HG03095 (cell line): ENCODE measurements at regions not wholly inside any gene's neighbourhood (a gene's known extent, or its start where the extent isn't known, plus 50 kb on each side); places are given as distances from the start of the nearest gene placed in this dataset.
A peak's percentile ranks its signal among the peaks of the same experiment; 100 is the strongest.
"Not testable (repeated sequence)": the region's sequence is repeated elsewhere in the genome, so short reads cannot be mapped to it uniquely, and the experiment has no call there.

Source experiments
- ATAC-seq: cut with Tn5 transposase; IDR thresholded peaks from one replicate; pipeline ENCODE4 v1.9.1; 2021; ENCODE audit warnings: moderate library complexity; ENCODE audit not compliant: unreplicated experiment

DNA sequence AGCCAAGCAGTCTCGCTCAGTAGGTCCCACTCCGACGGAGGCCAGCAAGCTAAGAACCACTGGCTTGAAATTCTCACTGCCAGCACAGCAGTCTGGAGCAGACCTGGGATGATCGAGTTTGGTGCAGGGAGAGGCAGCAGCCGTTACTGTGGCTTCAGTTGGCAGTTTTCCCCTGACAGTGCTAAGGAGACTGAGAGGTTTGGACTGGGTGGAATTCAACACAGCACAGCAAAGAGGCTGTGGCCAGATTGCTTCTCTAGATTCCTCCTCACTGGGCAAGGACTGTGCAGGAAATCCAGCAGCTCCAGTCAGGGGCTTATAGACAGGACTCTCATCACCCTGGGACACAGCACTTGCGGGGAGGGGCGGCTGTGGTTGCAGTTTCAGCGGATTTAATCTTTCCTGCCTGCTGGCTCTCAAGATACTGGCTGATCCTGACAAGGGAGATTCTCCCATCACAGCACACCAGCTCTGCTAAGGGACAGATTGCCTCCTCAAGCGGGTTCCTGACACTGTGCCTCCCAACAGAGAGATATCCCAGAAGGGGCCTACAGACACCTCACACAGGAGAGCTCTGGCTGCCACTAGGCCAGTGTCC lies 122.1 kb downstream of the YIPF5 start:
- no peak for ATAC-seq

DNA sequence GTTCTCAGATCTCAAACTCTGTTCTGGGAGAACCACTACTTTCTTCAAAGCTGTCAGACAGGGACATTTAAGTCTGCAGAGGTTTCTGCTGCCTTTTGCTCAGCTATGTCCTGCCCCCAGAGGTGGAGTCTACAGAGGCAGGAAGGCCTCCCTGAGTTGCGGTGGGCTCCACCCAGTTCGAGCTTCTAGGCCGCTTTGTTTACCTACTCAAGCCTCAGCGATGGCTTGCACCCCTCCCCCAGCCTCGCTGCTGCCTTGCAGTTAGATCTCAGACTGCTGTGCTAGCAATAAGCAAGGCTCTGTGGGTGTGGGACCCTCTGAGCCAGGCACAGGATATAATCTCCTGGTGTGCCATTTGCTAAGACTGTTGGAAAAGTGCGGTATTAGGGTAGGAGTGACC lies 115.1 kb downstream of the YIPF5 start:
- not testable (repeated sequence) for ATAC-seq

DNA sequence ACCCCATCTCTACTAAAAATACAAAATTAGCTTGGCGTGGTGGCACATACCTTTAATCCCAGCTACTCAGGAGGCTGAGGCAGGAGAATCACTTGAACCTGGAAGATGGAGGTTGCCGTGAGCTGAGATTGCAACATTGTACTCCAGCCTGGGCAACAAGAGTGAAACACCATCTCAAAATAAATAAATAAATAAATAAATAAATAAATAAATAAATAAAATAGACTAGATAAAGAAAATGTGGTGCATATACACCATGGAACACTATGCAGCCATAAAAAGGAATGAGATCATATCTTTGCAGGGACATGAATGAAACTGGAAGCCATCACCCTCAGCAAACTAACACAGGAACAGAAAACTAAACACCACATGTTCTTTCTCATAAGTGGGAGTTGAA lies 110.4 kb downstream of the YIPF5 start:
- ATAC-seq: not testable (repeated sequence)

DNA sequence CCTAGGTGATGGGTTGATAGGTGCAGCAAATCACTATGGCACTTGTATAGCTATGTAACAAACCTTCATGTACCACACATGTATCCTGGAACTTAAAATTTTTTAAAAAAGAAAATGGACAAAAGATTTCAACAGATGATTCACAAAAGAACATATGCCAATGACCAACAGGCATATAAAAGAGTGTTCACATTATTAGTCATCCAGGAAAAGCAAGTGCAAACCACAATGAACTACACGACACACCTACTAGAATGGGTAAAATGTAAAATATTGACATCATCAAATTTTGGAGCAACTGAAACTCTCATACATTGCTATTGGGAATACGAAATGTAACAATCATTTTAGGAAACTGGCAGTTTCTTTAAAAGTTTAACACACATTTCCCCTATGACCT lies 109.9 kb downstream of the YIPF5 start:
- ATAC-seq: no peak

DNA sequence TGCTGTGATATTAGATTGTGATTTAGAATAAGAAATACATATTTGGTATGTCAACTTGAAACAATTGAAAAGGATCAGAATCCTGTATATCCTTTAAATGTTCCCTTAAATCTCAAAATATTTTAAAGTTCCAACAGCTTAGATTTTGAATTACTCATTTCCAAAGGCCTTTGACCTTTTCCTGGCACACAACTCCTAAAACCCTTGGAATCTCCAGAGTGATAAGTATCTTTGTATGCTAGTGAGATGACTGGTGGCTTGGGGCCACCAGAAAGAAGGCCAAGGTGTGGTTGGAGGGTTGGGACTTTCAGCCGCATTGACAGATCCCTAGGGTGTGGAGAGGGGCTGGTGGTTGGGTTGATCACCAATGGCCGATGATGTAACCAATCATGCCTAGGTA lies 104.7 kb downstream of the YIPF5 start:
- no peak for ATAC-seq

DNA sequence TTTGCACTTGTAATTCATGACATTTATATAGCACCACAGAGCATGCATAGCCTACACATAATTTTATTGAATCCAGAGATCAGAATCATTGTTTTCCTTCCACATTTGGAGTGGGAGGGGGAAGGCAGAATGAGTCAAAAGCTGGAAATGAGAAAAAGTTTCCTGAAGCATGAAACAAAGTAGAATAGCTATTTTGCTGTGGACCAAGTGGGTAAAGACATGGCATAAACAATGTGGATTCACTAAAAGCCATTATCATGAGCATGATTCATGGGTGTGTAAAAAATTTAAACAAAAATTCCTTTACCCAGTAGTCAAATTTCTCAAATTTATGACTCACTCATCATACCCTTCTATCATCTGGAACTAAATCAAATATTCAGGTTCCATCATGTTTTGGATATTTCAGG lies 97.9 kb downstream of the YIPF5 start:
- ATAC-seq: no peak

DNA sequence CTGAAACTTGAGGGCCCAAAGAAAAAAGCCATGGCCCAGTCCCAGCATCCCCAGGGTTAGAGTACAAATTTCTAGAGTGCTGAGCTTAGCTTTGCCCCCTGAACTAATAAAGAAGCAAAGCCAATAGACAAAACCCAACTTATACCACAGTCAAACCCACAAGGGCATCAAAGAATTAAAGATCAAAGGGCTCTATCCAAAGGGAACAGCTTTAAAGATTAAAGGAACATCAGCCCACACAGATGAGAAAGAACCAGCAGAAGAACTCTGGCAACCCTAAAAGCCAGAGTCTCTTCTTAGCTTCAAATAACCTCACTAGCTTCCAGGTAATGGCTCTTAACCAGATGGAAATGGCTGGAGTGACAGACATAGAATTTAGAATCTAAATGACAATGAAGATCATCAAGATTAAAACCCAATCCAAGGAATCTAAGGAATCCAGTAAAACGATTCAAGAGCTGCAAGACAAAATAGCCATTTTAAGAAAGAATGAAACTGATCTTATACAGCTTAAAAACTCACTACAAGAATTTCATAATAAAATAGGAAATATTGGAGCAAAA lies 93.9 kb downstream of the YIPF5 start:
- ATAC-seq: no peak

DNA sequence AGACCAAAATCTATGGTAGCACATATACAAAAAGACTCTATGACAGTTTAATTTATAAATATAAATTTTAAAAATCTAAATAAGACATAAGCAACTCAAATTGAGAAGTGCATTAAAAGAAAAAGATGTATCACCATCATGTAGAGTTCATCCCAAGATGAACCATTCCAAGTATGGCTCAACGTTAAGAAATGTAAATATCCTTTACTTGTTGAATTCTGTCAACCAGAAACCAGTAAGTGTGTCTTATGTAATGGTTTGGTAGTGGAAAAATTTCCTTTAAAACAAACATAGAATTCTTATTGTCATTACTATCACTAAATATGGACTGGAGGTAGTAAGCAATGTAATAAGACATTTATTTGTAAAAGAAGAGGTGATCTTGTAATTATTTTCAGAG lies 87.3 kb downstream of the YIPF5 start:
- ATAC-seq: no peak

DNA sequence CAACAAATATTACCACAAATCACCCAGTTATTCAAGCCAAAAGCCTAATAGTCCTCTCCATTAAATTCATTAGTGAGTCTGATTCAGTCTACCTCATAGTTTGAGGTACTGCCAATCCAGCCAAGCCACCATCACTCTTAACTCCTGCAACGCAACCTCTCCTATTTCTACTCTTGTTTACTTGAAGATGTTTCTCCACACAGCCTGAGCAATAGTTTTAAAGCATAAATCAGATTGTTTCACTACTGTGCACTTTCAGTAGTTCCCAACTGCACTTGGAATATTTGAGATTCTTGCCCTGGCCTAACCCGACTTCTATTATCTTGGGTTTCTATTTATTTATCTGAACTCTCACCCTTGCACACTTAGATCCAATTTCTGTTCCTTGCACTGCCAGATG lies 85.5 kb downstream of the YIPF5 start:
- no peak for ATAC-seq

DNA sequence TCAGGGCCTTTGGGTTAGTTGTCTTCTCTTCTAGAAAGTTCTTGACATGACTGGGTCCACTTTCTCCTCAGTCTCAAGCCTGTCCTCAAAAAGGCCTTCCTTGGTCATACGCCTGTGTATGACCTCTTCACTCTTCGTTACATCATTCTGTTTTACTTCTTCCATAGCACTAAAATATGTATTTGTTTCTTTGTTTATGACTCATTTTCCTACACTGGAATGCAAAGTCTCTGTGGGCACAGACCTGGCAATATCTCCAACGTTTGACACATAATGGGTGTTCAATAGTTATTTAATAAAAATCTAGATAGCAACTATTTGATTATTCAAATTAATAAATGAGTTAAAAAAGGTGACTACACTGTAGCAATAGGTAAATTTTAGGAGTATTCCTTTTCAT lies 85.1 kb downstream of the YIPF5 start:
- no peak for ATAC-seq

DNA sequence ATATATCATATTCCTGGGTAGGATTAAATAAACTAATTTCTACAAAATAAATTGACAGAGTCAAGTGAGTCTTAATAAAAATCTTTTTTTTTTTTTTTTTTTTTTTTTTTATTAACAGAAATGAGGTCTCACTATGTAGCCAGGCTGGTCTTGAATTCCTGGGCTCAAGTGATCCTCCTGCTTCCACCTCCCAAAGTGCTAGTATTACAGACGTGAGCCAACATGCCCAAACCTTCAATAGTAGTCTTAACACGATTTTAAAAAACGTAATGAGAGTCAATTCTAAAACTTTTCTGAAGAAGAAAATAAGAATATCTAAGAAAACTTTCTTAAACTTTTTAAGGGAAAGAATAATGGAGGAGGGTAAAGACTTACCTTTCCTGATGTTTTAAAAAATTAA lies 84.2 kb downstream of the YIPF5 start:
- ATAC-seq: no peak

DNA sequence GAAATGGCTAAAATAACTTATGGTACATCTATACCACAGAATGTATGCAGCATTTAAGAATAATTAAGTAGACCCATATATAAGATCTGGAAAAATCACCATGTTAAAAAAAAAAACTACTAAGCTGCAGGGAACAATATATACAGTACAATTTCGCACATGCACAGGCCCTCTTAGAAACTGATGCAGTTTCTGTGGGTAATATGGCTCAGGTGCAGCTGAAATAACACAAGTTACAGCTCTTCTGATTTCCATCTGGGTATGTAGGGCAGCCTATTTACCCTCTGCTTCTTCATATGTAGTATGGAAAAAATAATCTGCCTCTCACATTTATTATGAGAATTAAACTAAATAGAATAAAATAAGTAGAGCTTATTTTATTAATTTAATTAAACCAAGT lies 82.9 kb downstream of the YIPF5 start:
- no peak for ATAC-seq

DNA sequence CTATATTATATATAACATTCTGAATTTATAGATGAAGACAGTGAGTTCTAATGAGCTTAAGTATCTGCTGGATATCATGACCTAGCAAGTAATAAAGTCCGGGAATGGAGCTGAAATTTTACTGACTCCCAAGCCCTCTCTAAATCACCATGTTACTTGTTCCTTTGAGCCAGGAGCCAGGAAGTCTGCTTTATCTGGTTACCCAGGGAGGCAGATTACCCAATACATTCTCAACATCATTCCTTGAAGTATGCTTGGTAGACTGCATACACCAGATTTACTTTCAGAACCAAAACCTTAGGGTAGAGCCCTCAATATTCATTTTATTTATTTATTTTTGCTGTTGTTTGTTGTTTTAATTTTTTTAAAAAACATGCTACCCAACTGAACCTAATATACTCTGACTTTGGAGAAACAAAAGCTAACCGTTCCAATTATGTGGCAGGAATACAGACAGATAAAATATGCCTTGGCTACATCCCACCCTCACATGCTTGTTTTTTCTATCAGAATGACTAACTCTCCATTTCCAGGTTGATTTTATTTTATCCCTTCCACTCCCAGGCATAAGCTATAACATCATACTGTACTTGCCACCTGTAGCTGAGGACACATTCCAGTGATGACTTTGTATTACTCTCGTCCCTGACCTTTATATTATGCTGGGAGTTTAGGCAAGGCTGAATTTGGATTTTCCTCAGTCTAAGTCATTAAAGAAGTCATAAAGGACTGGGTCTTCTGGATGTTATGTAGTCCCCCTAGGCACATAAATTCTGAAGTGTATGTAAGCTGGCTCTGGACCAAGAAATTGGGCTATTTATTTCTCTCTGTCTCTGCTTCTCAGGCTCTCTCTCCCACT lies 82.0 kb downstream of the YIPF5 start:
- no peak for ATAC-seq

DNA sequence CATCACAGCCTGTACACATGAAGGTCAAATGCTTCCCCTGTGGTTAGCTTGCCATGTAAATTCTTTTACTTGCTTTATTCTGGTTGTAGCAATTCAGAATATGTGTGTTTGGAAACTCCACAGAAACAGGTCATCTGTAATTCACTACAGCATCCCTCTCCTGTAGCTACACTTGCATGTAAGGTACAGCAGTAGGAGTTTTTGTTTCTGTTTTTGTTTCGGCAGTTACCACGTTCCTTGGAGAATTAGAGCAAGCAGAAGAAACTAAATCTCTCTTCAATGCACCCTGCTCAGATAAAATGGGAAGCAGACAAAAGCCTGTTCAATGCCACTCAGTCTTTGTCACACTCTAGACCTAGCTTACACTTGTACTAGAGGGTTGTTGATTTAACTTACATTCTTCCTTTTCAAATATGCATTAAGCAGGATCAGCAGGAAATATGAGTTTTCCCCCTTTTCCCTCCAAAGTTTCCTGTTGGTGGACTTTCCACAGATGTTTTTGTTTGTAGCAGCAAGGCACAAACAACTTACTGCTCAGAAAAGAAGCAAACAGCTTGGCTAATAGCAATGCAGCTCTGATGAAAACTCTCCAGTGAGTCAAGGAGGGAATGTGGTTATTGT lies 80.9 kb downstream of the YIPF5 start:
- ATAC-seq: peak; percentile 45

DNA sequence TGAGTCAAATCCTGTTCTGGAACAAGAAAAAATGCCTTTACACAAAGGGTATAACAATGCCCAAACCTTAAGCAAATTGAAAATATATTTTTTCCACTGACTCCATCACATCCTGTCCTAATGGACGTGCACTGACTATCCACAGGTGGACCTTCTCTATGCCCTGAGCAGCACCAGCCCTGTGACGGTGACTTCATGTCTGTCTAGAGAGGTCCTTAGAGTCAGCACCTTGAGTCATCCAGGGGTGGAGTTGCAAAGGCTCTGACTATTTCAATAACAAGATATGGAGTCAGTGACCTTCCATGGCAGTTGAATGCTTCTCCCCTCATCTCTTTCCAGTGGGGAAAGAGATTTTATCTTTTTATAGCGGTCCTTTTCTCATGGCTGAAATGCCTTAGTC lies 78.0 kb downstream of the YIPF5 start:
- ATAC-seq: no peak

DNA sequence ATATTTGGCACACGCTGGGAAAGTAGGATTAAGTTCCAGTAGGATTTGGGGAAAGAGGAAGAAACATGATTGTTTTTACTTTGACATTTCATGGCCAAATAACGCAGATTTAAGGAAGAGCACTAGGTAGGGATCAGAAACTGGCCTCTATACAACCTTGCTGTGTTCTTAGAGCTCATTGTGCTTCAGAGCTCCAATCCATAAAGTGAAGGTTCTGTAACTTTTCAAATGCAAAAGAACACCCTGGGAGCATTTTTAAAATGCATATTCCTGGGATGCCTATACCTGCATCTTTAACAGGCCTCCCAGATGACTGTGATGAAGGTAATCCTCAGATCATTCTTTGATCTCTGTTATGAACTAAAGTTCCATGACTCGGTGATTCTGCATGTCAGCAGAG lies 77.1 kb downstream of the YIPF5 start:
- no peak for ATAC-seq

DNA sequence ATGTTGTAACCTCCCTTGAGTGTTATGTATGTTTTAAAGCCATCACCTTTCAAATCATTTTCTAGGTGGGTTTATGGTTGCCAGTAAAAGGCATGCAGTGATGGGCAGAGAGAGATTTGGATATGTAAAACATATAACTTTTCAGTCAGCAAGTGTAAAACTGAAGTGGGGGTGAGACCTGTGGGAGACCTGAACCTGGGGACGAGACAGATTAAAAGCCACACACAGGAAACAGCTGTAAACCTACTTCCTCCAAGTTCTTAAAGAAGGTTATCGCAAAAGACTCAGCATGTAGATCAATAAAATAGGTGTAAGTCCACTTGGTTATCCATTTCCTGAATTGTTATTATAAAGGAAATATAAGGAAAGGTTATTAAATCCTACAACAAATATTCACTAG lies 76.6 kb downstream of the YIPF5 start:
- ATAC-seq: no peak

DNA sequence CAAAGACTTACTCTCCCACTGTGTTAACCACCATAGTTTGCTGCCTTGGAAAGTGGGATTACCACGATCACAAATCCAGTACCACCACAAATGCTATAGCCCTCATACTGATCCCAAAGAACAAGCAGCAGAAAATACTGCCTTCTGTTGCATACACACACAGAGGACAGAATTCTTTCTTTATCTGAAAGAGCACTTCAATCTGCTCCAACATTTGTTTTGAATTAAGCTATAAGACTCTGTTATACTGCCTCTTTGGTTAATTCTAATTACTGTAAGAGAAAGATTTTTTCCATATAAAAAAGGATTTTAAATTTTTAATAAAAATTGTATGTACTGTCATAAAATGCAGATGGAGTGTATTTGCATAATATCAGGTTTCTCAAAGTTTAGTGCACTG lies 69.8 kb downstream of the YIPF5 start:
- no peak for ATAC-seq

DNA sequence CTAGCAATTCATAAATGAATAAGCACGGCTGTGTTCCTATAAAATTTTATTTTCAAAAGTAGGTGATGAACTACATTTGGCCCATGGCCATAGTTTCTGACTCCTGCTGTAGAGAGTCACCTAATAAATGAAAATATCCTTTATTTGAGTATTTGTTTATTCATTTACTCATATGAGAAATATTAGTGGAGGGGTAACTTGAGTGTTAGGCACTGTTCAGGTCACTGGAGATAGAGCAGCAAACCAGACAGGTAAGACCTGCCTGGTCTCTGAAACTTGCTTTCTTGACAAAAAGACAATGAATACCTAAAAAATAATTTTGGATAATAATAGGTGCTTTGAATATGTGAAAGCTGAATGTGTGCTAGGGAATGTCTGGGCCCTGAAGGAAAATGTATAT lies 68.8 kb downstream of the YIPF5 start:
- ATAC-seq: no peak

DNA sequence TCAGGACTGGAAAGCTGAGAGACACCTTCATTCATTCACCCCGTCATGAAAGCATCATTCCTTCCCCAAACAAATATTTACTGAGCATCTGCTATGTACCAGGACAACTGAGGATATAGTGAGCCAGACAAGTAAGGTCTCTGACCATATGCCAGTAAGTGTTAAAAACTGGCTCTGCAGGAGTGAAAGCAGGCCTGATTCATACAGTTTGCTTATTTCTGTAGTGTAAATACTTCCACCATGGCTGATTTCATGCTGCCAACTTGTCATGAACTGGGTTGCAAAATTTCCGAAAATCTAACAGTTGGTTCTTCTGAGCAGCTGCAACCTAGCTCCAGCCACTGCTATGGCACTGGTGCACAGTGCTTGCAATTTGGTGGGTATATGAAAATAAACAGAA lies 68.1 kb downstream of the YIPF5 start:
- no peak for ATAC-seq

DNA sequence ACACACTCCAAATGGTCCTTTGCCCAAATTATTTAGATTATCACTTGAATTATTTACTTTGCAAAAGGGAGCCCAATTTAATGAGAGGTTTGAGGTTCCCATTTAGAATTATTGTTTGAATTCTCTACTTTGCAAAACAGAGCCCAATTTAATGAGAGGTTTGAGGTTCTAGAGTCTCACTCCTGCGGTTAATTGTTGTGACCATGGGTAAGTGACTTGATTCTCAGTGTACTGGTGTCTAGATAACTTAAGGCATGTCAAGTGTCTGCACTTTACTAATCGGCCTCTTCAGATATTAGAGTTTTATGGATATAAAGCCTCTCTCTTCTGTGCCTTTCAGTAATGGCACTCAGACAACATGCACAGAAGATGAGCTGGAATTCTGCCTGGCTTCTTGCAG lies 67.5 kb downstream of the YIPF5 start:
- no peak for ATAC-seq
